Neural crest cell (in vitro differentiated cells): ENCODE measurements at regions not wholly inside any gene's neighbourhood (a gene's known extent, or its start where the extent isn't known, plus 50 kb on each side); places are given as distances from the start of the nearest gene placed in this dataset.

Experiments used
- DNase-seq: peaks from one replicate; pipeline ENCODE4 v3.0.0; 2021; ENCODE audit warnings: low read depth, mixed read lengths, low spot score
- H3K27ac Mint-ChIP-seq: one replicate; pipeline ENCODE4 v1.8.0; 2021; ENCODE audit warnings: mild to moderate bottlenecking, mixed read lengths; ENCODE audit not compliant: unreplicated experiment
- H3K27me3 Mint-ChIP-seq: 2 replicates; pipeline ENCODE4 v1.8.0; 2021; ENCODE audit warnings: low read depth, mild to moderate bottlenecking, mixed read lengths
- H3K36me3 Mint-ChIP-seq: 2 replicates; pipeline ENCODE4 v1.8.0; 2021; ENCODE audit warnings: low read depth, mild to moderate bottlenecking, mixed read lengths
- H3K4me1 Mint-ChIP-seq: 2 replicates; pipeline ENCODE4 v1.8.0; 2021; ENCODE audit warnings: mixed read lengths
- H3K4me3 Mint-ChIP-seq: one replicate; pipeline ENCODE4 v1.8.0; 2021; ENCODE audit warnings: mild to moderate bottlenecking, mixed read lengths
- H3K9me3 Mint-ChIP-seq: 2 replicates; pipeline ENCODE4 v1.8.0; 2021; ENCODE audit warnings: mixed read lengths
- TF ChIP-seq, protein P1 (sequence below): fragments of 200-600 bp; sonication (generic); conservative IDR thresholded peaks from 2 replicates; pipeline ENCODE4 v1.5.0; 2021; ENCODE audit warnings: antibody characterized with exemption, mild to moderate bottlenecking

GRCh38 chr13:106029676-106030290 lies 505.7 kb downstream of the EFNB2 start:
- Mint-ChIP-seq H3K27ac (no peak overlapping the region), H3K4me1 (peaks cover 14% of the 10 kb centered on the region), H3K9me3 (peaks cover 5% of the 10 kb centered on the region), H3K27me3 (no peaks in the 10 kb centered on the region), H3K4me3 (no peak overlapping the region), H3K36me3 (peaks cover 5% of the 10 kb centered on the region)
- no peak for DNase-seq
- TF ChIP-seq, protein P1, sequence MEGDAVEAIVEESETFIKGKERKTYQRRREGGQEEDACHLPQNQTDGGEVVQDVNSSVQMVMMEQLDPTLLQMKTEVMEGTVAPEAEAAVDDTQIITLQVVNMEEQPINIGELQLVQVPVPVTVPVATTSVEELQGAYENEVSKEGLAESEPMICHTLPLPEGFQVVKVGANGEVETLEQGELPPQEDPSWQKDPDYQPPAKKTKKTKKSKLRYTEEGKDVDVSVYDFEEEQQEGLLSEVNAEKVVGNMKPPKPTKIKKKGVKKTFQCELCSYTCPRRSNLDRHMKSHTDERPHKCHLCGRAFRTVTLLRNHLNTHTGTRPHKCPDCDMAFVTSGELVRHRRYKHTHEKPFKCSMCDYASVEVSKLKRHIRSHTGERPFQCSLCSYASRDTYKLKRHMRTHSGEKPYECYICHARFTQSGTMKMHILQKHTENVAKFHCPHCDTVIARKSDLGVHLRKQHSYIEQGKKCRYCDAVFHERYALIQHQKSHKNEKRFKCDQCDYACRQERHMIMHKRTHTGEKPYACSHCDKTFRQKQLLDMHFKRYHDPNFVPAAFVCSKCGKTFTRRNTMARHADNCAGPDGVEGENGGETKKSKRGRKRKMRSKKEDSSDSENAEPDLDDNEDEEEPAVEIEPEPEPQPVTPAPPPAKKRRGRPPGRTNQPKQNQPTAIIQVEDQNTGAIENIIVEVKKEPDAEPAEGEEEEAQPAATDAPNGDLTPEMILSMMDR = no peak

DNA sequence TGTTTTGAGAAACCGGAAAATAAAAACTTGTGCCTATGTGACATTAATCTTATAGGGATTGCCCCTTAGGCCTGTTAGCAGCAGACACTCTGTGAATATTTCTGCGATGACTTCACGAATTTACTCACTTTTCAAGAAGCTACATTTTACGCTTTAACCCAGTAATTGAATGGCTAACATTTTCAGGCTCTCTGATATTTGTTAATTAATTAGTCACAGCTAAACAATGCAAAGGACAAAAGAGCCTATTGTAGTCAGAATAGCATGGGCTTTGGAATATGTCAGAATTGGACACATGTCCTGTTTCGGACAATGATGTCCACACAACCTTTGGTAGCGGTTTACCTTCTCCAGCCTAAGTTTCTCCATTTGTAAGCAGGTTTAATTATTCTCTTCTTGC lies 506.6 kb downstream of the EFNB2 start:
- peaks cover 9% of the 10 kb centered on the region for H3K9me3 Mint-ChIP-seq
- DNase-seq = no peak
- TF ChIP-seq, protein P1 = no peak

GRCh38 chr13:106011600-106011999 lies 523.9 kb downstream of the EFNB2 start:
- no peak for DNase-seq
- Mint-ChIP-seq H3K9me3 (peaks cover 8% of the 10 kb centered on the region), H3K27me3 (no peaks in the 10 kb centered on the region), H3K4me1 (no peaks in the 10 kb centered on the region), H3K4me3 (no peak overlapping the region), H3K36me3 (peaks cover 2% of the 10 kb centered on the region), H3K27ac (no peak overlapping the region)
- TF ChIP-seq, protein P1 = no peak

More for the DNA sequence above, 506.6 kb downstream of the EFNB2 start:
- H3K27me3 Mint-ChIP-seq = no peaks in the 10 kb centered on the region
- peaks cover 14% of the 10 kb centered on the region for H3K4me1 Mint-ChIP-seq
- no peak overlapping the region for H3K27ac Mint-ChIP-seq
- H3K36me3 Mint-ChIP-seq = peaks cover 5% of the 10 kb centered on the region
- H3K4me3 Mint-ChIP-seq = no peak overlapping the region

DNA sequence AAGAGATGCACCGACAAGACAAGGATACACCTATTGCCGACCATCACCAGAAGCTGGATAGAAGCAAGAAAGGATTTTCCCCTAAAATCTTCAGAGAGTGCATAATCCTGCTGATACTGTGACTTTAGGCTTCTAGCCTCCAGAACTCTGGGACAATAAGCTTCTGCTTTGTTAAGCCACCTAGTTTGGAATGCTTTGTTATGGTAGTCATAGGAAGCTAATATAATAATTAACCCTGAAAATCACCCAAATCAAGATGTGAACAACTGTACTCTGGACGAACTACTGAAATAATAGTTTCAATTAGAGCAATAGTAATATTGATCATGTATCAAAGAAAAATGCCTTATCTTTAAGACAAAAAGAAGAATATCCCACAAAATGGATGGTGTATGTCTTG lies 524.6 kb downstream of the EFNB2 start:
- DNase-seq = no peak
- Mint-ChIP-seq H3K36me3 (peaks cover 2% of the 10 kb centered on the region), H3K4me3 (no peak overlapping the region), H3K4me1 (no peaks in the 10 kb centered on the region), H3K27ac (no peak overlapping the region), H3K9me3 (peaks cover 6% of the 10 kb centered on the region), H3K27me3 (no peaks in the 10 kb centered on the region)
- TF ChIP-seq, protein P1 = no peak

GRCh38 chr13:106008540-106008939 lies 526.9 kb downstream of the EFNB2 start:
- H3K4me1 Mint-ChIP-seq = no peaks in the 10 kb centered on the region
- no peak for DNase-seq
- H3K36me3 Mint-ChIP-seq = peaks cover 2% of the 10 kb centered on the region
- TF ChIP-seq, protein P1 = no peak
- peaks cover 6% of the 10 kb centered on the region for H3K9me3 Mint-ChIP-seq
- H3K4me3 Mint-ChIP-seq = no peak overlapping the region
- H3K27me3 Mint-ChIP-seq = no peaks in the 10 kb centered on the region
- no peak overlapping the region for H3K27ac Mint-ChIP-seq
